GM12864 (cell line): ENCODE measurements at regions not wholly inside any gene's neighbourhood (a gene's known extent, or its start where the extent isn't known, plus 50 kb on each side); places are given as distances from the start of the nearest gene placed in this dataset.

Experiments used
- DNase-seq: peaks from one replicate; pipeline ENCODE4 v3.0.0-alpha.2; 2011; ENCODE audit warnings: low read depth
- H3K4me3 ChIP-seq: 2 replicates; pipeline ENCODE4 v1.5.1; 2011; ENCODE audit warnings: mild to moderate bottlenecking, low read depth, low read length, control low read depth
- TF ChIP-seq, protein P1 (sequence below): IDR thresholded peaks from 2 replicates; pipeline ENCODE4 v1.5.1; 2011; ENCODE audit warnings: low read depth, mild to moderate bottlenecking, moderate library complexity, low read length, control low read depth, inconsistent platforms; ENCODE audit errors: missing control alignments

DNA sequence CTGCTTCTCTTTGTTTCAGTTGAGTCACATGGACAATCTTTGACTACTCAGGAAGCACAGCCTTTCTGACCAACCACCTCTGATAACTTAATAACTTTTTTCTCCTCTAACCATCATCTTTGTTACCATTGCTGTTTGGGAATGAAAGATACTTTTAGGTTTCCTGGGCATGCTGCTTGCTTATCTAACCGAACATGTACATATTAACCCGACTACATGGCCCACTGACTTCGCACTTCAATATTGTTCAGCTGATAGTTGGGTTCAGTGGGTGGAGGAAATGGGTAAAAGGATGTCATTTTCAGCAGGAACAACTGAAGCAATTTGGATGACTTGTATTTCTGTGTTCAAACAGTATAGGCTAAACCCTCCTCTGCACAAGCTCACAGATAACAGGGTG, 214.3 kb downstream of the SQOR start:
- H3K4me3 ChIP-seq: no peak overlapping the region
- TF ChIP-seq, protein P1, sequence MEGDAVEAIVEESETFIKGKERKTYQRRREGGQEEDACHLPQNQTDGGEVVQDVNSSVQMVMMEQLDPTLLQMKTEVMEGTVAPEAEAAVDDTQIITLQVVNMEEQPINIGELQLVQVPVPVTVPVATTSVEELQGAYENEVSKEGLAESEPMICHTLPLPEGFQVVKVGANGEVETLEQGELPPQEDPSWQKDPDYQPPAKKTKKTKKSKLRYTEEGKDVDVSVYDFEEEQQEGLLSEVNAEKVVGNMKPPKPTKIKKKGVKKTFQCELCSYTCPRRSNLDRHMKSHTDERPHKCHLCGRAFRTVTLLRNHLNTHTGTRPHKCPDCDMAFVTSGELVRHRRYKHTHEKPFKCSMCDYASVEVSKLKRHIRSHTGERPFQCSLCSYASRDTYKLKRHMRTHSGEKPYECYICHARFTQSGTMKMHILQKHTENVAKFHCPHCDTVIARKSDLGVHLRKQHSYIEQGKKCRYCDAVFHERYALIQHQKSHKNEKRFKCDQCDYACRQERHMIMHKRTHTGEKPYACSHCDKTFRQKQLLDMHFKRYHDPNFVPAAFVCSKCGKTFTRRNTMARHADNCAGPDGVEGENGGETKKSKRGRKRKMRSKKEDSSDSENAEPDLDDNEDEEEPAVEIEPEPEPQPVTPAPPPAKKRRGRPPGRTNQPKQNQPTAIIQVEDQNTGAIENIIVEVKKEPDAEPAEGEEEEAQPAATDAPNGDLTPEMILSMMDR: no peak
- no peak for DNase-seq

DNA sequence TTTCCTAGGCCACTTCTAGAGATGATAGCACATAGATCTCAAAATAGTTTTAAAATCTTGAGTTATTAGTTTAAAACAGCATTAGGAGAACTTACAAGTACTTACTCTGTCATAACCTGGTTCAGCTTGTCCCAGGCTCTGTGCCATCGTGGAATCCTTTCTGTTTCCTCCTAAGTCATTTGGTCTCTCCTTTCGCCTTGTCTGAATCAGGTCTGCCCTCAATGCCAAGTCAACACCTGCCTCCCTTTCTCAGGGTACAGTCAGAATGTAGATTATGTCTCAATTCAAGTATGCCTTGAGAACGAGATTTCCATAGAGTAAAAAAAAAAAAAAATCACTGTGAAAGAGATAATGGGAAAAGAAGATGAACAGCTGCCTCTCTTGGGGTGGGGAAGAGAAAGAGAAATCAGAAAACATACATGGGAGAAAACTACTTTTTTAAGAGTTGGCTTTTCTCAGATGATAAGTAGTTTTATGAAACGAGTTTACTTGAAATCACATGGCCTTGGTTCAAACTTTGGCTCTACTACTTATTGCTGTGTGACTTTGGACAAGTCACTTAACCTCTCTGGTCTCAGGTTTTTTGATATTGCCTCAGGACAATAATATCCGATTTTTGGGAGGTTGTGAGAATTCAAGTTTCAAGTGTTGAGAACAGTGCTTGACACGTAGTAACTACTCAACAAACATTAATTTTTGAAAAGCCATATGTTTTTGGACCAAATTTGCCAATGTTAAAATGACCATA, 219.8 kb downstream of the SQOR start:
- DNase-seq: no peak
- TF ChIP-seq, protein P1: no peak
- H3K4me3 ChIP-seq: no peak overlapping the region

DNA sequence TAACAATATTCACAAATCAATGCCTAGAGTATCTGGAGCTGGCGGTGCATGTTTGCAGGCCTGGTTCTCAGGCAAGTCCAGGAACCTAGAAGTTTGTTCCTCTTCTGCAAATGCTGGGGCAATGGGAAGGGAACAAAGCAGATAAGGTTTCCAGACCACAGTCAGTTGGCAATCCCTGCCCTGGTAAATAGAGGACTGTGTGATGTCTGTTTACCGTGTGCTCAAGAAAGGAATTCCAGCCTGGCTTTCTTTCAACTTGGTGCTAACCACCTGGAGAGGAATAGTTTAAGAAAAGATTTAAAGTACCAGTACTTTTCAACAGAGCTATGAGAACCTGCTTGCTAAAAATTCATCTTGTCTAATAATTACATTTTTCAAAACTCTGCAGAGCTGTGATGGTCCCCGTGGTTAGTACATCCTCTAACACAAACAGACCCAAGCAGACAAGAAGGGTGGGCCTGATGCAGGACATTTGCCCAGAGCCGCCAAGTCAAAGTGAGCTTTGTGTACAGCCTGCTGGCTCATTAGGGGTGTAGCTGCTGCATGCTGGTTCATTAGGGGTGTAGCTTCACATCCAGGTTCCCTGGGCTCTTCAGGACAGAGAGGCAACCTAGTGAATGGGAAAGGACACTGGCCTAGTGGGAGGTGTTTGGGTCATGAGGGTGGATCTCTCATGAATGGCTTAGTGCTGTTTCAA, 220.5 kb downstream of the SQOR start:
- no peak for DNase-seq
- H3K4me3 ChIP-seq: no peak overlapping the region
- TF ChIP-seq, protein P1: no peak

GRCh38 chr15:45855907-45856579, 221.2 kb downstream of the SQOR start:
- DNase-seq: no peak
- no peak overlapping the region for H3K4me3 ChIP-seq
- TF ChIP-seq, protein P1: no peak

DNA sequence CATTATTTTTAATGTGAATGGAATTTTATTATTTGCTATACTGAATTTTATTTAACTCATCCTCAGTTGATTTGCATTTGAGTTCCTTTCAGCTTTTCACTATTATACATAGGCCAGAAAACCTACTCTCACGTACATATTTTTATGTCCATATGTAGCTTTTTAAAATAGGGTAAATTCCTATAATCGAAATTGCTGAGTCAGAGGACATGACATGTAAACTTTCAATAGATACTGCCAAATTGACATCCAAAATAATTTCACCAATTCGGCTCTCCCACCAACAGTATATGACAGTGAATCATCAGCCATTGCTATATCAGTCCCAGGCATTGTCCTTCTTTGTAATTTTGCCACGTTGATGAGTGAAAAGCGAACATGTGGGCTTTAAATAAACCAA, 222.5 kb downstream of the SQOR start:
- no peak for DNase-seq
- H3K4me3 ChIP-seq: no peak overlapping the region
- TF ChIP-seq, protein P1: no peak

- no peak for DNase-seq
- H3K4me3 ChIP-seq: no peak overlapping the region
- TF ChIP-seq, protein P1: no peak
These were observed 223.7 kb downstream of the SQOR start for GRCh38 chr15:45858491-45858890.
